CD4-positive, alpha-beta T cell treated with Interleukin-6 for 4 hours (primary cell): ENCODE measurements at regions not wholly inside any gene's neighbourhood (a gene's known extent, or its start where the extent isn't known, plus 50 kb on each side); places are given as distances from the start of the nearest gene placed in this dataset.
"Not testable (repeated sequence)": the region's sequence is repeated elsewhere in the genome, so short reads cannot be mapped to it uniquely, and the experiment has no call there.

ENCODE experiments used
- DNase-seq: peaks from one replicate; pipeline ENCODE4 v3.0.0-alpha.2; 2020; ENCODE audit warnings: mixed read lengths

- DNase-seq, result not testable (repeated sequence)
Measured at GRCh38 chr20:48020696-48021095, 235.4 kb upstream of the SULF2 start.

GRCh38 chr20:48019940-48020339 lies 234.7 kb upstream of the SULF2 start:
- no peak for DNase-seq

DNA sequence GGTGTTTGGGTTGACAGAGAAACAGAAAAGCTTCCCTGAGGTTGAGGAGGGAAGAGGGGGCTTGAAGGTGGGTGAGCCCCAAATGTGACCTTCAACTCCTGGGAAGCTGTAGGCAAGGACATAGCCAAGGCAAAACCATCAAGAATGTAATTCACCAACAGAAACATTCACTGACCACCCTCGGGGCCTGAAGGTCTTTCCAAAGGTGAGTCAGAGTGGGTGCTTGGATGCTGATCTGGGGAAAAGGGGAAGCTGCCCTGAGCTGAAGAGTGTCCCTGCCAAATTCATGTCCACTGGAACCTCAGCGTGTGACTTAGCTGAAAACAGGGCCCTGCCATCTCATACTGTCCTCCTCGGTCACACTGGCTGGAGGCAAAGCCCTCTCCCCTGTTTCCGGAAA lies 234.2 kb upstream of the SULF2 start:
- DNase-seq, result no peak

DNA sequence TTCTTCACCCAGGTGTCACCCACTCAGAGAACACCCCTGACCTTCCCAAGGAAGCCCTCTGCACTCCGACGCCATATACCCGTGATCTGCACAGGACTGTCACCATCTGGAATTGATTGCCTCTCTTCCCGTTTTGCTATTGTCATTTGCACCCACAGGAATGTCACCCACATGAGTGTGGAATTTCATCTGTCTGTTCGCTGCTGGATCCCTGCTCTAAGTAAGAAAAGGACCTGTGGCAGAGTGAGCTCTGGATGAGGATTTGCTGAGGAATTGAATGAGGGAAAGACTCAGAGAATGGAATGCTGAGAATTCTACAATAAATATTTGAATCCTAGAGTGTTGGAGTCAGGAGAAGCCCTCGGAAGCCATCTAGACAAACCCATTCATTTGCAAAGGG lies 233.6 kb upstream of the SULF2 start:
- DNase-seq, result not testable (repeated sequence)

- DNase-seq, result no peak
Measured at GRCh38 chr20:48017992-48018391, 232.7 kb upstream of the SULF2 start.

- no peak for DNase-seq
Measured at GRCh38 chr20:48017509-48017908, 232.2 kb upstream of the SULF2 start.

DNA sequence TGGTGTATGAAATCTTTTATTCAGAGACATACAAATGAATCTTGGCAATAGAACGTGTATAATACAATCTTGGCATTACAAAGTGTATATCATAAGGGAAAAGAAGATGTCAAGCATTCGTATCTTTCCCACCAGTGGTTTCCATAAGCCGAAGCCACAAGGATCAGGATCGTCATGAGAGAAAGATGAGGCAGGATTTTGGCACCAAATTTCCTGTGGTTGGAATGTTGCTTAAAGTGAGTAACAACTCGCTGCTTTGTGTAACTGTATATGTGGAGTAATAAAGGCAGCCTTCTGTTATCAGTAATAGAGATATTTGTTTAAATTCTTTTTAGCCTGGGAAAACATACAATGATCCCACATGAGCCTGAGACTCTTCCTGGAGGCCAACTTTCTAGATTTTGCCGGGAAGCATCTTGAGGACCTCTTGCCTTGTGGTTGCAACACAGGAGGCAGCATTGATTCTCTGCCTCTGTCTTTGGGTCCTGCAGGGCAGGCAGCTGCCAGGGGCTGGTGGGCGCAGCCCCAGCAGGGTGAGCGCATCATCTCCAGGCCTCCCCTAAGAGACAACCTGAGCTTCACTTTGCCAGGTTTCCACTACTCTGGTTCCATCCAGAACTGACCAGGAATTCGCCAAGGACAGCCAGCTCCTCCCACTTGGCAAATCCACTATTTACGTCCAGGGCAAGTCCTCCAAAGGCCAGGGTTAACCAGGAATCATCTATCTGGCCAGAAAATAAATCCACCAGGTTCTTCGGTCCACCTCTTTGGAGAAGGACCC lies 230.9 kb upstream of the SULF2 start:
- DNase-seq, result no peak

GRCh38 chr20:48015141-48015910 lies 230.0 kb upstream of the SULF2 start:
- DNase-seq, result no peak

DNA sequence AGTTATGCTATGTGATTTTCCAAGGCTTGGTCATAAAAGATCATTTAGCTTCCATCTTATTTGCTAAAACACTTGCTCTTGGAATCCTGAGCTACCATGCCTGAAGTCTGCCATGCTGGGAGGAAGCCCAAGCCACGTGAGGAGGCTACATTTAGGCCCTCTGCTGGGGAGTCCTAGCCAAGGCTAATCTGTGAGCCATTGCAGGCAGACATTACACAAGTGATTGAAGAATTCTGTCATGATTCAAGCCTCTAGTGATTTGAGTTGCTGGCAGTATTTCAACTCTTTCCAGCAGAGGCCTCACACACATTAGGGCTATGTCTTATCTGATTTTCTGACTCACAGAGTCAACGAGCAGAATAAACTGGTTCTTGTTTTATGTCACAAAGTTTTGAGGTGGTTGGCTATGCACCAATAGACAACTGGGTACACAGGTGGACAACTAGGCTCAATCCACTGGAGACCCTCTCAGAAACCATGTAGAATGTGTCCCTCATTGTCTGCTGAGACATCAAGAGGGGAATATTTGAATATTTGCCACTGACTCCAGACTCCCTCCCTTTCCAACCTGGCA lies 227.2 kb upstream of the SULF2 start:
- no peak for DNase-seq

- no peak for DNase-seq
Measured at GRCh38 chr20:48011025-48011424, 225.7 kb upstream of the SULF2 start.

GRCh38 chr20:48010623-48011022 lies 225.3 kb upstream of the SULF2 start:
- DNase-seq, result no peak

DNA sequence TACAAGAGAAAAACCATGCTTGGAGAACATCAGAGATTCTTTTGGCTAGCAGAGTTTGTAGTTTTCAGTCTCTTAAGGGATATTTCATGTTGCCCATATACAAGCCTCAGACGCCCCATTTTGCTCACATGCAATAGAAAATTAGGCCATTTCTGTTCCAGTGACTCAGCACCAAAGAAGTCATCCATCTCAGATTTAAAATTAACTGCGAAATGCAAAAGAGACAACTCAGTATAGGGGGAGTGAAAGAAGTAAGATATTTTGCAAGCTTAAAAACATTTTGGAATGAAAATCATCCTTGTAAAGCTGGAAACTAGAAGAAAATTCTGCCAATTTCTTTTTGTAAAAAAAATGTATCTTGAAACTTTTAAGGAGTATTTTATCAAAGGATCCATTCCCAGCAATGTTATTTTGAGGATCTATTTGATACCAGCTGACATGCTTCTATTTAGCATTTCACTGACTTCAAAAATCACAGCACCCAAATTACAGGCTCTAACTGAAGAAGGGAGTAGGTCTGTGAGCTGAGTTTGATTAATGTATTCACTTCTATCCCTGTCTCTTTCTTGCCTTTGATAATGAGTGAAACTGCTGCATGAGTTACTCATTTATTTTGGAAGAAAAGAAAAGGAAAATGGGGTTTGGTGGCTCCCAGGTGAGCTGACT lies 223.7 kb upstream of the SULF2 start:
- no peak for DNase-seq

- DNase-seq, result no peak
Measured at GRCh38 chr20:48007351-48007750, 222.1 kb upstream of the SULF2 start.

DNA sequence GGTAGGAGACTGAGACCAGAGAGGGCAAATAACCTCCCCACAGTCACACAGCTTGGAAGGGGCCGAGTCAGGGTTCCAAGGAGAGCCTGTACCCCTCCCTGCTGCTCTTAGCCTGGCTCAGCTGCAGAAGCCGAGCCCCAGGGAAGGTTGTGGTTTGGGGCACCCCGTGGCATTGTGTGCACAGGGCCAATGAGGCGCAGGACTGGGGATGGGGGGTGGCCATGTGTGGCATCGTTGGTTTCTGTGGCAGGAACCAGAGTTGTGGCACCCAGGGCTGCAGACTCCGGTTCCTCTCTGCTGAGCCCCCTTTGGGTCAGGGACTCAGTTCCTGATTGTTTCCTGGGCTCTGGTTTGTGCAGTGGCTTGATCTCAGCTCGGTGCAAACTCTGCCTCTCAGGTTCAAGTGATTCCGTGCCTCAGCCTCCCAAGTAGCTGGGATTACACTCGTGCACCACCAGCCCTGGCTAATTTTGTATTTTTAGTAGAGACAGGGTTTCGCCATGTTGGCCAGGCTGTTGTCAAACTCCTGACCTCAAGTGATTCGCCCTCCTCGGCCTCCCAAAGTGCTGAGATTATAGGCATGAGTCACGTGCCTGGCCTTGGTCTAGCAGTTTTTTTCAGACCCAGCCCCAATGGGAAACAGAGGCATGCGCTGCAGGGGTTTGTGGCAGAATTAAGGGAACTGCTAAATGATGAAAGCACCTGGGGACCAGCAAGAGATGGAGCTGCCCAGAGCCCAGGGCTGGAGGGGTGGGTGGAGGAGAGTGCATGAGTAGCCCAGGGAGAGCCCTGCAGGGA lies 221.0 kb upstream of the SULF2 start:
- DNase-seq, result no peak

- no peak for DNase-seq
Measured at GRCh38 chr20:48003021-48003420, 217.7 kb upstream of the SULF2 start.

DNA sequence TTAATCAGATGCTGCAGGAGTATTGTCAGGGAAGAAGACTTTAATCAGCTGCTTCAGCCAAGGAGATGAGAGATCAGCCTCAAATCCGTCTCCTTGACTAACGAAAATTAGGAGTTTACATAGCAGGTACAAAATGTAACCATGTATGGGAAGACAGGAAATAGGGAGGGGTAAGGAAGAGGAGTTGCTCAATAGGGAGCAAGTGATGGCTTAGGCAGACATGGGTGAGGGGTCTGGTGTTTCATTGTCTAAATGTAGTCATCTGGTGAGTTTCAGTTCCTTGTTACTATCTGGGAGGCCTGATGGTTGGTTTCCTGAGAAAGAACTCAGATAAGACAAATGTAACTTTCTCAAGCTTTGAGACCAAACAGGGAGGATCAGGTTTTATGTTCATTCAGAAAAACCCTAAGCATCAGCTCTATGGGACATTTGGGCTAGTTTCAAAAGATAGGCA lies 217.3 kb upstream of the SULF2 start:
- DNase-seq, result no peak

DNA sequence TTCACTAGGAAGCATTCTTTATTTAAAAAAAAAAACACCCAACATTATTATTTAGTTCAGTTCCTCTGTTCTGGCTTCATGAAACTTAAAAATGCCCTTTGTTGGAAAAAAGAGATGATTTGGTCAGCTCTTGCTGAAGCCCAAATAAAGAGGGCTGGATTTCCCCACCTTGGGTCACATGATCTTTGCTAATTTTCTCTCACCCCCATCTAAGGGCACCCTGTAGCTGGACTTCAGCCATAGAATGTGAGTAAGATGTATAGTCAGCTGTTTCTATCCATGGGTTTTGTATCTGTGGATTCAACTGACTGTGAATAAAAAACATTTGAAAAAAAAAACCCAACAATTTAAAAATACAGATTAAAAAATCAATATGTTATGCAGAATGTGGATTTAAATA lies 213.9 kb upstream of the SULF2 start:
- DNase-seq, result no peak

- no peak for DNase-seq
Measured at GRCh38 chr20:47998736-47999135, 213.5 kb upstream of the SULF2 start.

DNA sequence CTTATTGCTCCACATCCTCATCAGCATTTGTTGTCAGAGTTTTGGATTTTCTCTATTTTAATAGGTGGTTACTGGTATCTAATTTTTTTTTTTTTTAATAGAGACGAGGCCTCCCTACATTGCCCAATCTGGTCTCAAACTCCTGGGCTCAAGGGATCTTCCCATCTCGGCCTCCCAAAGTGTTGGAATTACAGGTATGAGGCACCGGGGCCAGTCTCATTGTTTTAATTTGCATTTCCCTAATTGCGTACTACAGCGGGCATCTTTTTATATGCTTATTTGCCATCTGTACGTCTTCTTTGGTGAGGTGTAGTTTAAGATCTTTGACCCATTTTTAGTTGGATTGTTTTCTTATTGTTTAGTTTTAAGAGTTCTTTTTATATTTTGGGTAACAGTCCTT lies 210.4 kb upstream of the SULF2 start:
- DNase-seq, result no peak

DNA sequence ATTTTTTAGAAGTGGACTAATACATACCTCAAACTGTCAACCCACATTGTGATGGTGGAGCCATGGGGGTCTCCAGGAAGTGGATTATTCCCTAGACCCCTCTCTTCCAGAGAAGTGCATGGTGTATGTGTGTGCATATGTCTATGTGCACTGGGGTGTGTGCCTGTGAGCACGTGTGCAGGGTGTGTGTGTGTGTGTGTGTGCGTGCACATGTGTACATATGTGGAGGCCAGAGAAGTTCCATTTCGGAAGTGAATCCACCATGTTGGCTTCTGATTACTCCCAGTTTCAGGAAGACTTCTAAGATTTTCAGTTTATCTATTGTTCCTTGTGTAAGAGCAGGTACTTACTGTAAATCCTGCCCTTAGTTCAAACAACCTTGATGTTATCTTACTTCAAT lies 208.5 kb upstream of the SULF2 start:
- no peak for DNase-seq

DNA sequence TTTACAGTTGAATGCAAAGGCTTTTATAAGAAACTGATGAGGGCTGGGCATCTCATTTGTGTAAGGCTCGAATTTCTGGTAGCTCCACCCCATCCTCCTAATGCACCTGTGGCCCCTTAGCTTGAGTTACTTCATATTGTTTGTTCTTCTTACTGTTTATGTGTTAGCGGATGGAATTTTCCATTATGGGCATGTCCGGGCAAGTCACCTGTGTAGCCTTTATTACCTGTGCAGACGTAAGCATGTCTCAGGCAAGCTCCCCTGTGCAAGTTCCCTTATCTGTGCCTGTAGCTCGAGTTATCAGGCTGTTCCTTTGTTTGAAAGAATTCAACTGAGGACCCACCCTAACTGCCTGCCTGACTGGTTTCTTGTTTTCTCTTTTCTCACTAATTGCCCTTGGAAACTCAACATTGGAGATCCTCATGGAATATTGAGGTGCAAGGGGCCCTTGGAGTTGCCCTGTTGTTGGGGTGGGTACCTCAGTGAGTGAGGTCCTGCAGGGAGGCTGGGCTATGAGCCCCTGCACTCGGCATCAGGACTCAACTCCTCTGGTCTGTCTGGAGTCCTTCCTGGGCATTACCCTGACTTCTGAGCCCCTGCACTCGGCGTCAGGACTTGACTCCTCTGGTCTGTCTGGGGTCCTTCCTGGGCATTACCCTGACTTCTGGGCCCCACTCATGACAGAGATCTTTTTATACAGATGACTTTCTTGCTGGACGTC lies 207.9 kb upstream of the SULF2 start:
- DNase-seq, result no peak
